ENCODE measurements at regions not wholly inside any gene's neighbourhood (a gene's known extent, or its start where the extent isn't known, plus 50 kb on each side); places are given as distances from the start of the nearest gene placed in this dataset.

DNA sequence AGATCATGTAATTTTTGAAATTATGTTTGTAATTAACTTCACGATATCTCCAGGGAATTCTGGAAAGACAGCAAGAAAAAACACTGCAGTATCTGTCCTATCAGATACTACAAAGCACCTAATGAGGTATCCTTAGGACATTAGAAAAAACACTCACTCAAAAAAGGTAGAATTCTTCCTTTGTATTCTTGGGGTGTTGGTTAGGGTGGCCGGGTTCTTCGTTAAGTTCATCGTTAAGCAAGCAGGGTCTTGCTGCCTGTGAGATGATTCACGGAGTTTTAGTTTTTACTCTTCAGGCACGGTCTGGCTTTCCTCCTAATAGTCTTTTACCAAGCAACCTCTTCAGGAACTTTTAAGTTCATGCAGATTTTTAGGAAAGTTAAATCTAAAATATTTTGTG, 91.4 kb upstream of the IRX4 start:
- TF ChIP-seq, protein P1, sequence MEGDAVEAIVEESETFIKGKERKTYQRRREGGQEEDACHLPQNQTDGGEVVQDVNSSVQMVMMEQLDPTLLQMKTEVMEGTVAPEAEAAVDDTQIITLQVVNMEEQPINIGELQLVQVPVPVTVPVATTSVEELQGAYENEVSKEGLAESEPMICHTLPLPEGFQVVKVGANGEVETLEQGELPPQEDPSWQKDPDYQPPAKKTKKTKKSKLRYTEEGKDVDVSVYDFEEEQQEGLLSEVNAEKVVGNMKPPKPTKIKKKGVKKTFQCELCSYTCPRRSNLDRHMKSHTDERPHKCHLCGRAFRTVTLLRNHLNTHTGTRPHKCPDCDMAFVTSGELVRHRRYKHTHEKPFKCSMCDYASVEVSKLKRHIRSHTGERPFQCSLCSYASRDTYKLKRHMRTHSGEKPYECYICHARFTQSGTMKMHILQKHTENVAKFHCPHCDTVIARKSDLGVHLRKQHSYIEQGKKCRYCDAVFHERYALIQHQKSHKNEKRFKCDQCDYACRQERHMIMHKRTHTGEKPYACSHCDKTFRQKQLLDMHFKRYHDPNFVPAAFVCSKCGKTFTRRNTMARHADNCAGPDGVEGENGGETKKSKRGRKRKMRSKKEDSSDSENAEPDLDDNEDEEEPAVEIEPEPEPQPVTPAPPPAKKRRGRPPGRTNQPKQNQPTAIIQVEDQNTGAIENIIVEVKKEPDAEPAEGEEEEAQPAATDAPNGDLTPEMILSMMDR (IDR thresholded peaks at IDR 0.05; ENCODE audit: low read depth, low read length), result no peak
- no peak for DNase-seq (ENCODE audit: extremely low read depth, low read depth)

DNA sequence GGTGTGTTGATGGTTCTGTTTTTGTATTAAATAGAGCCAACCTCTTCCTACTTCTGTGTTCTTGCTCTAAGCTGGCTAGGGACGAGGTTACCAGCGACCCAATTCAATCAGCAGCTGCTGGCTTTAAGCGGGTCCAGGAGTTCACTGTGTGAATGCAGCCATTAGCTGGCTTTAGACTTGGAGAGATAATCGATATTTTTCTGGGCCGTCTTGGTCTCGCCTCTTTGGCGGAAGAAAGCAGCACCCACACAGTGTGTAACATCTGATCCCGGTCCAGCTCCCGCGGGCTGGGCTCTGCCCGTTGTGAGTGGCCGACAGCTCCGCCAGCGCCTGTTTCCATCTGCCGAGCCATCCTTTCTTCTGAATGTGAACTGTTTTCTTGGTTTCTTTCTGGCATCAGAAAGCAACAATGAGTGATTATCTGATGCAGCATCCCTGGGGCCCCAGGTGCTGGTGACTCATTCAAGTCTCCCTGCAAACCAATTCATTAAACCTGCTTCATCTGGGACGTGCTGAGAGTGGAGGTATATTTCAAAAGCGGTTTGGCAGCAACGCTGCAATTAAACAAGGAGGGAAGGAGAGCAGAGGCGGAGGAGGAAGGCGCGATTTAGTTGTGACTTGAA, 90.8 kb upstream of the IRX4 start:
- no peak for DNase-seq (ENCODE audit: extremely low read depth, low read depth)
- TF ChIP-seq, protein P1 (IDR thresholded peaks at IDR 0.05; ENCODE audit: low read depth, low read length), result no peak

DNA sequence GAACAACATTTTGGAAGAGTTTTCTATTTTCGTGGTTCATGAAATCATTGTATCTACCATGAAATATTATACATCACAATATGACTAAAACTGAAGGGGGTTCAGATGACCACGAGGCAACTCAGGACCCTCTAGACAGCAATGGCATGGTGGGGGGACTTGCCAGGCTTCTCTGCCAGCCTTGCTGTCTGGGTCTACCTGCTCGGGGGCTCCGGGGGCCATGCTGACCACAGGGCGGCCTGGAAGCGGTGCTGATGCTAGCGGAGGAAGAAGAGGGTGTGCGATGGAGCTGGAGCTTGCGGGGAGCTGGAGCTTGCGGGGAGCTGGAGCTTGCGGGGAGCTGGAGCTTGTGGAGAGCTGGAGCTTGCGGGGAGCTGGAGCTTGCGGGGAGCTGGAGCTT, 89.2 kb upstream of the IRX4 start:
- TF ChIP-seq, protein P1 (IDR thresholded peaks at IDR 0.05; ENCODE audit: low read depth, low read length), result no peak
- no peak for DNase-seq (ENCODE audit: extremely low read depth, low read depth)

DNA sequence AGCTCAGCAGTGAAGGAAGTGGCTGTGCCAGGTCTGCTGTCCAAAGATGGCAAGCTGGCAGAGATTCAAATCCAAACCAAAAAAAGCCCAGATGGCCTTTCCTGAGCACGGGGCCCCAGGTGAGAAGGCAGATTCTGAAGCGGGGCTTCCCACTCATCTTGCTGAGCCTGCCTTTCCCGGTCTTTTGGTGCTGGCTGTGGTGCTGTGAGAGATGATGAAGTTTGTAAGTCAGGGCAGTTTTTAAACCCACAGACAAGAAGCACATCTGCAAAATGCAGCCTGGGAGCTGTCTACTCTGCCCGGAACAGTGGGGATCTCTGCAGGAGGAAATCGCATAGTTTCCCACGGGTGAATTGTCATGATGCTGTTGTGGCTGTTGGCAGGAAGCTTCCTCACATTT, 85.0 kb upstream of the IRX4 start:
- DNase-seq (ENCODE audit: extremely low read depth, low read depth), result no peak
- TF ChIP-seq, protein P1 (IDR thresholded peaks at IDR 0.05; ENCODE audit: low read depth, low read length), result no peak

DNA sequence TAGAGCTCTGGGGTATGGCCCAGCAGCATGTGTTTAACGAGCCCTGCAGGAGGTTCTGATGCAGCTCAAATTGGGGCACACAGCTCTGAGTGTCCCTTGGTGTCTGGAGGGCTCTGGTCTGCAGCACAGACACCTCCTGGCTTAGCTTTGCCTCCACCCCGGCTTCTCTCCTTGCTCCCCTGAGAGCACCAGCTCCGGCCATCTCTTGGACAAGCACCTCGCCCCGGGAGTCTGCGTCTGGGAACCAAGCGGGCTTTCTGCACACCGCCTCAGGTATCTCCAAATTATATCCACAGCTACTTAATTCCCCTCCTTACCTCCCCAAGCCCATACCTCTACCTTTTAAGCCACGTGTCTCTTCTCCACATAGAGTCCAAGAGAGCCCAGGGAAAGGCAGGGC, 83.7 kb upstream of the IRX4 start:
- TF ChIP-seq, protein P1 (IDR thresholded peaks at IDR 0.05; ENCODE audit: low read depth, low read length), result no peak
- DNase-seq (ENCODE audit: extremely low read depth, low read depth), result no peak

DNA sequence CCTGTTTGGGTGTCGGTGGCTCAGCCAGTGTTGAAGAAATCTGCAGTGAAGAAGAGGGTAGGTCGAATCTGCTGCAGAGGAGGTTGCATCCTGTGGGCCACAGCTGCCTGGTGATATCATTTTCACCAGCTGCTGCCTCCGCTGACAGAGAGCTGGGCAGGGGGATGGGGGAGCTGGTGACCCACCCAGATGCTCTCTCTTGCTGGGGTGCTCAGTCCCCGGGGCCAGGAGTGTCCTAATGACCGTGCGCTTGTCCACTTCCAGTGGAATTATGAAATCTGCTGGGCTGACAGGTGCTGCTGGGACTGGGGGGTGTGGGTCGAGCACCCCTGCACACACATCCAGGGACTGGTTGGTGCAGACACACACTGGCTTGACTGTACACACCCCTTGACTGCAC, 83.2 kb upstream of the IRX4 start:
- DNase-seq (ENCODE audit: extremely low read depth, low read depth), result no peak

DNA sequence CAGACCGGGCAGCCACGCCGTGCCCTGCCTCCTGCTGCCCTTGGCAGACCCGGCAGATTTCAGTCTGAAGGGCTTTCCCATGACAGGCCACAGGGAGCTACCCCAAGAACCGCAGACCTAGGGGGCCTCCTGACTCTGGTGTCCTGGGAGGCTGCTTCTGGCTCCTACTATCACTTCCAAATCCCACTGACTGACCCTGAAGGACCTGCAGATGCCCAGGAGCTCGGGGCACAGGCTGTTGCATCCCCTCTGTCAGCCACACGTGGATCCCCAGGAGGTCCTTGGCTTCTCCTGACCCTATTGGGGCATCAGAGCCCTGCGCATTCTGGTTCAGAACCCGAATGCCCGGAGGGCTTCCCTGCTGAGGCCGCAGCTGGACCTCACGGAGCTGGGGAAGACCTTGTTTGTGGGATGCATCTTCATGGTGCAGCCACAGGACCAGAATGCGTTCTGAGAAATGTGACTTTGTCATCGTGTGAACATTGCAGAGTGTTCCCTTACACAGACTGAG, 81.3 kb upstream of the IRX4 start:
- TF ChIP-seq, protein P1 (IDR thresholded peaks at IDR 0.05; ENCODE audit: low read depth, low read length), result no peak
- no peak for DNase-seq (ENCODE audit: extremely low read depth, low read depth)

More for the DNA sequence above, 83.2 kb upstream of the IRX4 start:
- TF ChIP-seq, protein P1 (IDR thresholded peaks at IDR 0.05; ENCODE audit: low read depth, low read length), result no peak

All from AG09319 (cell line).